ENCODE measurements at regions not wholly inside any gene's neighbourhood (a gene's known extent, or its start where the extent isn't known, plus 50 kb on each side); places are given as distances from the start of the nearest gene placed in this dataset.

- TF ChIP-seq CTCF (IDR thresholded peaks at IDR 0.05; ENCODE audit: poor library complexity, severe bottlenecking) (no peak), EZH2 (IDR thresholded peaks at IDR 0.05; ENCODE audit: borderline replicate concordance, insufficient read depth, low read length, poor library complexity, severe bottlenecking) (no peak), EP300 (conservative IDR thresholded peaks at IDR 0.05; ENCODE audit: poor library complexity, severe bottlenecking) (no peak), REST (IDR thresholded peaks at IDR 0.05; ENCODE audit: borderline replicate concordance) (no peak), RAD21 (conservative IDR thresholded peaks at IDR 0.05) (no peak), TAF1 (IDR thresholded peaks at IDR 0.05; ENCODE audit: low read depth) (no peak), POLR2AphosphoS5 (IDR thresholded peaks at IDR 0.05) (no peak)
These were observed 86.9 kb downstream of the TFAP2C start for GRCh38 chr20:56715902-56716519.
